Fibroblast of lung (primary cell): ENCODE measurements at regions not wholly inside any gene's neighbourhood (a gene's known extent, or its start where the extent isn't known, plus 50 kb on each side); places are given as distances from the start of the nearest gene placed in this dataset.

Experiments used
- CTCF ChIP-seq, 2 donors: IDR thresholded peaks in 1 of 2; conservative IDR thresholded peaks in 1 of 2; 1 replicate in 1 of 2; 2 replicates in 1 of 2; pipeline ENCODE4 v1.5.1; 2011 to 2012; ENCODE audit warnings: low read length in 2 of 2, control low read depth in 1 of 2, inconsistent platforms in 1 of 2, low read depth in 1 of 2, mild to moderate bottlenecking in 1 of 2
- EZH2 ChIP-seq: IDR thresholded peaks from 2 replicates; pipeline ENCODE4 v1.5.1; 2012; ENCODE audit warnings: low read length, control low read depth, mild to moderate bottlenecking; ENCODE audit errors: missing control alignments

GRCh38 chr12:92630968-92631367 is 71.8 kb upstream of the PLEKHG7 start:
- TF ChIP-seq EZH2 = no peak
- no peak for TF ChIP-seq CTCF (conservative IDR thresholded peaks at IDR 0.05 in 1 of 2, IDR thresholded peaks at IDR 0.05 in 1 of 2; ENCODE audit: low read depth in 1 of 2, low read length in 2 of 2)
